Sigmoid colon (tissue), 6 donors: ENCODE measurements at regions not wholly inside any gene's neighbourhood (a gene's known extent, or its start where the extent isn't known, plus 50 kb on each side); places are given as distances from the start of the nearest gene placed in this dataset.

Experiments used
- DNase-seq: peaks from one replicate; pipeline ENCODE4 v3.0.0-alpha.2; 2019
- H3K27ac ChIP-seq, 4 donors: fragments of 200-600 bp; sonication (generic); one replicate each; pipeline ENCODE4 v1.5.1; 2016 to 2019; ENCODE audit warnings: mild to moderate bottlenecking in 1 of 4
- H3K27me3 ChIP-seq, 3 donors: fragments of 200-600 bp; sonication (generic); one replicate each; pipeline ENCODE4 v1.5.1; 2019; ENCODE audit warnings: mild to moderate bottlenecking in 1 of 3
- H3K36me3 ChIP-seq, 4 donors: fragments of 200-600 bp; sonication (generic); one replicate each; pipeline ENCODE4 v1.5.1; 2016 to 2019
- H3K4me1 ChIP-seq, 4 donors: fragments of 200-600 bp; sonication (generic); one replicate each; pipeline ENCODE4 v1.5.1; 2017 to 2019
- H3K4me3 ChIP-seq, 4 donors: fragments of 200-600 bp; sonication (generic); one replicate each; pipeline ENCODE4 v1.5.1; 2017 to 2019; ENCODE audit warnings: mild to moderate bottlenecking in 2 of 4, moderate library complexity in 1 of 4
- H3K9me3 ChIP-seq, 4 donors: fragments of 200-600 bp in 3 of 4; sonication (generic) in 3 of 4; one replicate each; pipeline versions ENCODE4 v1.5.1 to v1.6.1; 2013 to 2019
- CTCF ChIP-seq, 4 experiments: fragments of 450-650 bp in 3 of 4; fragments of 200-600 bp in 1 of 4; IDR thresholded peaks; one replicate each; pipeline ENCODE4 v1.5.1; 2016 to 2019; ENCODE audit warnings: antibody characterized with exemption in 4 of 4, mild to moderate bottlenecking in 3 of 4, moderate library complexity in 2 of 4
- EP300 ChIP-seq, 4 donors: sonication (generic); formaldehyde crosslinking; IDR thresholded peaks; one replicate each; pipeline ENCODE4 v1.6.1; 2017; ENCODE audit warnings: antibody characterized with exemption in 4 of 4
- POLR2A ChIP-seq, 2 donors: fragments of 450-650 bp; IDR thresholded peaks; one replicate each; pipeline ENCODE4 v1.6.1; 2016; ENCODE audit warnings: antibody characterized with exemption in 2 of 2, mild to moderate bottlenecking in 2 of 2, moderate library complexity in 2 of 2
- POLR2AphosphoS5 ChIP-seq, 4 donors: sonication (generic); formaldehyde crosslinking; IDR thresholded peaks; one replicate each; pipeline ENCODE4 v1.6.1; 2017; ENCODE audit warnings: antibody characterized with exemption in 4 of 4
- WGBS, 2 donors: extraction: QIAGEN DNeasy Blood & Tissue Kit; methylation state at CpG; one replicate each; pipeline ENCODE4 v1.1.7; 2013; 5-methylcytosine and 5-hydroxymethylcytosine counted together
- intact Hi-C: fragments of 100-400 bp; cut with DNase I; formaldehyde crosslinking; loops from one replicate; pipeline ENCODE4 v1.15.1; 2023
- donor health status: healthy with polysubstance abuse.
- donor health status: healthy.

- no peaks in the 10 kb centered on the region for H3K27me3 ChIP-seq
- no peak overlapping the region for H3K4me3 ChIP-seq
- DNase-seq: no peak
- H3K36me3 ChIP-seq: no peaks in the 10 kb centered on the region
- H3K9me3 ChIP-seq: no peaks in the 10 kb centered on the region
- intact Hi-C loops: no loop called here
- no peak overlapping the region for H3K27ac ChIP-seq
- no peaks in the 10 kb centered on the region for H3K4me1 ChIP-seq
- TF ChIP-seq EP300 (IDR thresholded peaks at IDR 0.05) (no peak), CTCF (IDR thresholded peaks at IDR 0.05) (no peak), POLR2AphosphoS5 (IDR thresholded peaks at IDR 0.05) (no peak), POLR2A (IDR thresholded peaks at IDR 0.05) (no peak)
These were observed 404.5 kb downstream of the EPHA4 start for GRCh38 chr2:221167561-221167960.

- Histone ChIP-seq H3K9me3 (no peaks in the 10 kb centered on the region), H3K27me3 (no peaks in the 10 kb centered on the region), H3K36me3 (no peaks in the 10 kb centered on the region), H3K27ac (no peak overlapping the region), H3K4me1 (no peaks in the 10 kb centered on the region), H3K4me3 (no peak overlapping the region)
- TF ChIP-seq POLR2AphosphoS5 (IDR thresholded peaks at IDR 0.05): no peak
- TF ChIP-seq EP300 (IDR thresholded peaks at IDR 0.05): no peak
- no peak for TF ChIP-seq CTCF (IDR thresholded peaks at IDR 0.05)
- TF ChIP-seq POLR2A (IDR thresholded peaks at IDR 0.05): no peak
- intact Hi-C loops: no loop called here
- no peak for DNase-seq
- 97 to 98% methylated on average over 6 of the region's 6 CpGs for WGBS, 2 donors
These were observed 402.4 kb downstream of the EPHA4 start for GRCh38 chr2:221169724-221170123.

GRCh38 chr2:221170548-221170947 lies 401.6 kb downstream of the EPHA4 start:
- Histone ChIP-seq H3K9me3 (no peaks in the 10 kb centered on the region), H3K27me3 (no peaks in the 10 kb centered on the region), H3K36me3 (no peaks in the 10 kb centered on the region), H3K4me3 (no peak overlapping the region), H3K27ac (no peak overlapping the region), H3K4me1 (no peaks in the 10 kb centered on the region)
- TF ChIP-seq POLR2AphosphoS5 (IDR thresholded peaks at IDR 0.05): no peak
- no peak for TF ChIP-seq POLR2A (IDR thresholded peaks at IDR 0.05)
- no peak for TF ChIP-seq EP300 (IDR thresholded peaks at IDR 0.05)
- no peak for TF ChIP-seq CTCF (IDR thresholded peaks at IDR 0.05)
- DNase-seq: no peak
- WGBS, 2 donors: 88 to 93% methylated on average over 1 of the region's 1 CpG
- intact Hi-C loops: no loop called here

GRCh38 chr2:221176667-221177066 lies 395.4 kb downstream of the EPHA4 start:
- intact Hi-C loops: no loop called here
- H3K9me3 ChIP-seq: peaks cover 0 to 2% (median 0%) of the 10 kb centered on the region in 4 donors
- 78 to 82% methylated on average over 6 of the region's 6 CpGs for WGBS, 2 donors
- H3K27me3 ChIP-seq: no peaks in the 10 kb centered on the region
- no peak overlapping the region for H3K4me3 ChIP-seq
- H3K4me1 ChIP-seq: no peaks in the 10 kb centered on the region
- TF ChIP-seq POLR2AphosphoS5 (IDR thresholded peaks at IDR 0.05) (no peak), POLR2A (IDR thresholded peaks at IDR 0.05) (no peak), EP300 (IDR thresholded peaks at IDR 0.05) (no peak)
- DNase-seq: no peak
- H3K36me3 ChIP-seq: no peaks in the 10 kb centered on the region
- H3K27ac ChIP-seq: no peak overlapping the region

- 68 to 70% methylated on average over 4 of the region's 4 CpGs for WGBS, 2 donors
- Histone ChIP-seq H3K36me3 (no peaks in the 10 kb centered on the region), H3K9me3 (peaks cover 0 to 2% (median 0%) of the 10 kb centered on the region in 4 donors), H3K4me3 (no peak overlapping the region), H3K27me3 (no peaks in the 10 kb centered on the region), H3K27ac (no peak overlapping the region), H3K4me1 (no peaks in the 10 kb centered on the region)
- TF ChIP-seq CTCF (IDR thresholded peaks at IDR 0.05): no peak
- no peak for TF ChIP-seq EP300 (IDR thresholded peaks at IDR 0.05)
- TF ChIP-seq POLR2AphosphoS5 (IDR thresholded peaks at IDR 0.05): no peak
- no peak for TF ChIP-seq POLR2A (IDR thresholded peaks at IDR 0.05)
- intact Hi-C loops: no loop called here
- DNase-seq: no peak
These were observed 394.0 kb downstream of the EPHA4 start for GRCh38 chr2:221178139-221178538.
